ENCODE measurements at regions not wholly inside any gene's neighbourhood (a gene's known extent, or its start where the extent isn't known, plus 50 kb on each side); places are given as distances from the start of the nearest gene placed in this dataset.

GRCh38 chr16:6967796-6968320, 364.8 kb upstream of the RBFOX1 start:
- peaks cover 0 to 4% (median 0%) of the 10 kb centered on the region in 4 donors for H3K4me1 Mint-ChIP-seq
- no peaks in the 10 kb centered on the region for H3K36me3 Mint-ChIP-seq
- no peak for DNase-seq
- no peak overlapping the region for H3K4me3 Mint-ChIP-seq
- no peak for ATAC-seq
- peaks cover 0 to 49% (median 9%) of the 10 kb centered on the region in 9 donors for H3K9me3 Mint-ChIP-seq
- peaks cover 0 to 4% (median 0%) of the 10 kb centered on the region in 5 donors for H3K27me3 Mint-ChIP-seq
- POLR2A ChIA-PET, result no interaction called here
- H3K27ac Mint-ChIP-seq, result no peak overlapping the region

GRCh38 chr16:6966925-6967324, 365.7 kb upstream of the RBFOX1 start:
- Mint-ChIP-seq H3K4me1 (peaks cover 0 to 4% (median 0%) of the 10 kb centered on the region in 4 donors), H3K4me3 (no peak overlapping the region), H3K27ac (no peak overlapping the region), H3K36me3 (no peaks in the 10 kb centered on the region), H3K9me3 (peaks cover 0 to 40% (median 6%) of the 10 kb centered on the region in 9 donors), H3K27me3 (peaks cover 0 to 4% (median 0%) of the 10 kb centered on the region in 5 donors)
- DNase-seq (no peak), ATAC-seq (no peak)
- POLR2A ChIA-PET, result no interaction called here

- H3K27me3 Mint-ChIP-seq, result peaks cover 0 to 4% (median 0%) of the 10 kb centered on the region in 5 donors
- peaks cover 0 to 27% (median 3%) of the 10 kb centered on the region in 9 donors for H3K9me3 Mint-ChIP-seq
- no peaks in the 10 kb centered on the region for H3K4me1 Mint-ChIP-seq
- no peak overlapping the region for H3K27ac Mint-ChIP-seq
- H3K4me3 Mint-ChIP-seq, result no peak overlapping the region
- no peak for DNase-seq
- H3K36me3 Mint-ChIP-seq, result no peaks in the 10 kb centered on the region
- POLR2A ChIA-PET, result no interaction called here
- ATAC-seq, result no peak
These were observed 368.0 kb upstream of the RBFOX1 start for GRCh38 chr16:6964679-6965078.

GRCh38 chr16:6961704-6962103, 370.9 kb upstream of the RBFOX1 start:
- no peak overlapping the region for H3K27ac Mint-ChIP-seq
- no peaks in the 10 kb centered on the region for H3K4me1 Mint-ChIP-seq
- H3K27me3 Mint-ChIP-seq, result no peaks in the 10 kb centered on the region
- no peak for DNase-seq
- ATAC-seq, result no peak
- POLR2A ChIA-PET, result no interaction called here
- no peak overlapping the region for H3K4me3 Mint-ChIP-seq
- no peaks in the 10 kb centered on the region for H3K36me3 Mint-ChIP-seq
- H3K9me3 Mint-ChIP-seq, result peaks cover 0 to 19% (median 1%) of the 10 kb centered on the region in 9 donors

GRCh38 chr16:6958184-6958583, 374.5 kb upstream of the RBFOX1 start:
- Mint-ChIP-seq H3K27ac (no peak overlapping the region), H3K4me1 (no peaks in the 10 kb centered on the region), H3K27me3 (no peaks in the 10 kb centered on the region), H3K9me3 (peaks cover 0 to 11% (median 1%) of the 10 kb centered on the region in 9 donors), H3K36me3 (no peaks in the 10 kb centered on the region), H3K4me3 (no peak overlapping the region)
- no peak for ATAC-seq
- POLR2A ChIA-PET, result no interaction called here
- DNase-seq, result no peak

- no peaks in the 10 kb centered on the region for H3K27me3 Mint-ChIP-seq
- POLR2A ChIA-PET, result no interaction called here
- ATAC-seq, result no peak
These were observed 375.0 kb upstream of the RBFOX1 start for GRCh38 chr16:6957681-6958080.

GRCh38 chr16:6956511-6956910, 376.1 kb upstream of the RBFOX1 start:
- no peak for ATAC-seq
- Mint-ChIP-seq H3K27me3 (no peaks in the 10 kb centered on the region), H3K9me3 (peaks cover 0 to 11% (median 1%) of the 10 kb centered on the region in 9 donors), H3K27ac (no peak overlapping the region), H3K36me3 (no peaks in the 10 kb centered on the region), H3K4me3 (no peak overlapping the region), H3K4me1 (no peaks in the 10 kb centered on the region)
- DNase-seq, result no peak
- POLR2A ChIA-PET, result no interaction called here

More at GRCh38 chr16:6957681-6958080, 375.0 kb upstream of the RBFOX1 start:
- H3K4me3 Mint-ChIP-seq, result no peak overlapping the region
- DNase-seq, result no peak
- H3K9me3 Mint-ChIP-seq, result peaks cover 0 to 11% (median 1%) of the 10 kb centered on the region in 9 donors
- H3K36me3 Mint-ChIP-seq, result no peaks in the 10 kb centered on the region
- no peak overlapping the region for H3K27ac Mint-ChIP-seq
- H3K4me1 Mint-ChIP-seq, result no peaks in the 10 kb centered on the region

GRCh38 chr16:6955303-6955702, 377.3 kb upstream of the RBFOX1 start:
- Mint-ChIP-seq H3K27me3 (no peaks in the 10 kb centered on the region), H3K9me3 (peaks cover 0 to 15% (median 2%) of the 10 kb centered on the region in 9 donors), H3K4me3 (no peak overlapping the region), H3K27ac (no peak overlapping the region), H3K4me1 (no peaks in the 10 kb centered on the region), H3K36me3 (no peaks in the 10 kb centered on the region)
- ATAC-seq, result no peak
- POLR2A ChIA-PET, result no interaction called here
- no peak for DNase-seq

GRCh38 chr16:6949240-6949639, 383.4 kb upstream of the RBFOX1 start:
- H3K9me3 Mint-ChIP-seq, result peaks cover 0 to 20% (median 3%) of the 10 kb centered on the region in 9 donors
- DNase-seq (no peak), ATAC-seq (no peak)
- POLR2A ChIA-PET, result no interaction called here
- H3K4me1 Mint-ChIP-seq, result no peaks in the 10 kb centered on the region
- H3K4me3 Mint-ChIP-seq, result no peak overlapping the region
- H3K36me3 Mint-ChIP-seq, result no peaks in the 10 kb centered on the region
- no peaks in the 10 kb centered on the region for H3K27me3 Mint-ChIP-seq
- H3K27ac Mint-ChIP-seq, result no peak overlapping the region

GRCh38 chr16:6947291-6947690, 385.4 kb upstream of the RBFOX1 start:
- POLR2A ChIA-PET, result no interaction called here
- H3K27me3 Mint-ChIP-seq, result no peaks in the 10 kb centered on the region
- DNase-seq, result no peak
- H3K4me1 Mint-ChIP-seq, result no peaks in the 10 kb centered on the region
- H3K4me3 Mint-ChIP-seq, result no peak overlapping the region
- no peaks in the 10 kb centered on the region for H3K36me3 Mint-ChIP-seq
- no peak for ATAC-seq
- peaks cover 0 to 21% (median 6%) of the 10 kb centered on the region in 9 donors for H3K9me3 Mint-ChIP-seq
- H3K27ac Mint-ChIP-seq, result no peak overlapping the region

- H3K9me3 Mint-ChIP-seq, result peaks cover 0 to 21% (median 6%) of the 10 kb centered on the region in 9 donors
- POLR2A ChIA-PET, result no interaction called here
- no peaks in the 10 kb centered on the region for H3K27me3 Mint-ChIP-seq
- H3K4me3 Mint-ChIP-seq, result no peak overlapping the region
- H3K4me1 Mint-ChIP-seq, result no peaks in the 10 kb centered on the region
- no peak overlapping the region for H3K27ac Mint-ChIP-seq
- no peaks in the 10 kb centered on the region for H3K36me3 Mint-ChIP-seq
- ATAC-seq, result no peak
- DNase-seq, result no peak
These were observed 385.8 kb upstream of the RBFOX1 start for GRCh38 chr16:6946802-6947201.

GRCh38 chr16:6946106-6946505, 386.5 kb upstream of the RBFOX1 start:
- Mint-ChIP-seq H3K9me3 (peaks cover 0 to 25% (median 12%) of the 10 kb centered on the region in 9 donors), H3K27ac (no peak overlapping the region), H3K27me3 (no peaks in the 10 kb centered on the region), H3K4me3 (no peak overlapping the region), H3K36me3 (no peaks in the 10 kb centered on the region), H3K4me1 (no peaks in the 10 kb centered on the region)
- ATAC-seq (no peak), DNase-seq (no peak)
- POLR2A ChIA-PET, result no interaction called here

- H3K27me3 Mint-ChIP-seq, result peaks cover 0 to 3% (median 0%) of the 10 kb centered on the region in 5 donors
- DNase-seq (no peak), ATAC-seq (no peak)
- no peak overlapping the region for H3K4me3 Mint-ChIP-seq
- no peaks in the 10 kb centered on the region for H3K36me3 Mint-ChIP-seq
- peaks cover 0 to 17% (median 7%) of the 10 kb centered on the region in 9 donors for H3K9me3 Mint-ChIP-seq
- no peaks in the 10 kb centered on the region for H3K4me1 Mint-ChIP-seq
- POLR2A ChIA-PET, result no interaction called here
- no peak overlapping the region for H3K27ac Mint-ChIP-seq
These were observed 391.7 kb upstream of the RBFOX1 start for GRCh38 chr16:6940968-6941367.

- Mint-ChIP-seq H3K27ac (no peak overlapping the region), H3K4me3 (no peak overlapping the region), H3K27me3 (peaks cover 0 to 3% (median 0%) of the 10 kb centered on the region in 5 donors), H3K4me1 (no peaks in the 10 kb centered on the region), H3K36me3 (no peaks in the 10 kb centered on the region), H3K9me3 (peaks cover 0 to 9% (median 5%) of the 10 kb centered on the region in 9 donors)
- POLR2A ChIA-PET, result no interaction called here
- ATAC-seq, result no peak
- no peak for DNase-seq
These were observed 395.0 kb upstream of the RBFOX1 start for GRCh38 chr16:6937641-6938040.

Measured in naive thymus-derived CD8-positive, alpha-beta T cell (primary cell).